GM12878 (cell line): ENCODE measurements at regions not wholly inside any gene's neighbourhood (a gene's known extent, or its start where the extent isn't known, plus 50 kb on each side); places are given as distances from the start of the nearest gene placed in this dataset.
"Not testable (repeated sequence)": the region's sequence is repeated elsewhere in the genome, so short reads cannot be mapped to it uniquely, and the experiment has no call there.

Experiments
- ASH2L ChIP-seq: fragments of 300-600, 200-600 bp; sonication (generic); IDR thresholded peaks from 2 replicates; pipeline ENCODE4 v1.6.1; 2017; ENCODE audit warnings: low read depth, mild to moderate bottlenecking, borderline replicate concordance
- EGR1 ChIP-seq, 2 experiments: IDR thresholded peaks; 1 replicate in 1 of 2; 2 replicates in 1 of 2; pipeline ENCODE4 v1.6.1; 2011 to 2012; ENCODE audit warnings: low read depth in 2 of 2, low read length in 2 of 2, borderline replicate concordance in 1 of 2, mild to moderate bottlenecking in 1 of 2, moderate library complexity in 1 of 2
- EP300 ChIP-seq, 2 experiments: fragments of 150-350 bp in 1 of 2; IDR thresholded peaks; 2 replicates each; pipeline ENCODE4 v1.6.1; 2011 to 2012; ENCODE audit warnings: low read depth in 2 of 2, low read length in 2 of 2, borderline replicate concordance in 1 of 2, improper control_type of control experiment in 1 of 2, inconsistent platforms in 1 of 2; ENCODE audit not compliant: control insufficient read depth in 1 of 2
- HDAC6 ChIP-seq: fragments of 200-600 bp; sonication (generic); IDR thresholded peaks from one replicate; pipeline ENCODE4 v1.8.0; 2017; ENCODE audit warnings: antibody characterized with exemption; ENCODE audit not compliant: unreplicated experiment
- JUNB ChIP-seq: IDR thresholded peaks from 2 replicates; pipeline ENCODE4 v1.6.1; 2016; ENCODE audit warnings: antibody characterized with exemption, mild to moderate bottlenecking
- MYC ChIP-seq: IDR thresholded peaks from 2 replicates; pipeline ENCODE4 v1.6.1; 2011; ENCODE audit warnings: mild to moderate bottlenecking, low read length, moderate library complexity, inconsistent platforms; ENCODE audit not compliant: insufficient read depth, insufficient replicate concordance, insufficient read length, severe bottlenecking
- PAX5 ChIP-seq: IDR thresholded peaks from 2 replicates; pipeline ENCODE4 v1.6.1; 2011; ENCODE audit warnings: low read depth, low read length, borderline replicate concordance
- POLR2A ChIP-seq: IDR thresholded peaks from 2 replicates; pipeline ENCODE4 v1.6.1; 2011; ENCODE audit warnings: low read depth, mild to moderate bottlenecking, low read length
- POLR2AphosphoS2 ChIP-seq: IDR thresholded peaks from 2 replicates; pipeline ENCODE4 v1.6.1; 2011; ENCODE audit warnings: low read depth, mild to moderate bottlenecking, low read length, improper control_type of control experiment, moderate library complexity
- SRF ChIP-seq, 2 experiments: IDR thresholded peaks; 2 replicates each; pipeline ENCODE4 v1.6.1; 2011; ENCODE audit warnings: low read depth in 2 of 2, low read length in 2 of 2, mild to moderate bottlenecking in 1 of 2, moderate library complexity in 1 of 2
- TF ChIP-seq, protein P1 (sequence below), 3 experiments: IDR thresholded peaks in 2 of 3; conservative IDR thresholded peaks in 1 of 3; 2 replicates each; pipeline ENCODE4 v1.5.1; 2011; ENCODE audit warnings: low read depth in 3 of 3, low read length in 3 of 3, mild to moderate bottlenecking in 3 of 3, control low read depth in 2 of 3, moderate library complexity in 2 of 3, inconsistent platforms in 1 of 3, mixed read lengths in 1 of 3; ENCODE audit not compliant: control insufficient read depth in 2 of 3, insufficient read depth in 1 of 3; ENCODE audit errors: extremely low read depth in 1 of 3

DNA sequence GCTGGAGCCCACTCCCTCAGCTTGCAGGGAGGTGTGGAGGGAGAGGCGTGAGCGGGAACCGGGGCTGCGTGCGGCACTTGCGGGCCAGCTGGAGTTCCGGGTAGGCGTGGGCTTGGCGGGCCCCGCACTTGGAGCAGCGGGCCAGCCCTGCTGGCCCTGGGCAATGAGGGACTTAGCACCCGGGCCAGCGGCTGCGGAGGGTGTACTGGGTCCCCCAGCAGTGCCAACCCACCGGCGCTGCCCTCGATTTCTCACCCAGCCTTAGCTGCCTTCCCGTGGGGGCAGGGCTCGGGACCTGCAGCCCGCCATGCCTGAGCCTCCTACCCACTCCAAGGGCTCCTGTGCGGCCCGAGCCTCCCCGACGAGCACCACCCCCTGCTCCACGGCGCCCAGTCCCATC lies 61.9 kb upstream of the DHRS4 start:
- TF ChIP-seq, protein P1, sequence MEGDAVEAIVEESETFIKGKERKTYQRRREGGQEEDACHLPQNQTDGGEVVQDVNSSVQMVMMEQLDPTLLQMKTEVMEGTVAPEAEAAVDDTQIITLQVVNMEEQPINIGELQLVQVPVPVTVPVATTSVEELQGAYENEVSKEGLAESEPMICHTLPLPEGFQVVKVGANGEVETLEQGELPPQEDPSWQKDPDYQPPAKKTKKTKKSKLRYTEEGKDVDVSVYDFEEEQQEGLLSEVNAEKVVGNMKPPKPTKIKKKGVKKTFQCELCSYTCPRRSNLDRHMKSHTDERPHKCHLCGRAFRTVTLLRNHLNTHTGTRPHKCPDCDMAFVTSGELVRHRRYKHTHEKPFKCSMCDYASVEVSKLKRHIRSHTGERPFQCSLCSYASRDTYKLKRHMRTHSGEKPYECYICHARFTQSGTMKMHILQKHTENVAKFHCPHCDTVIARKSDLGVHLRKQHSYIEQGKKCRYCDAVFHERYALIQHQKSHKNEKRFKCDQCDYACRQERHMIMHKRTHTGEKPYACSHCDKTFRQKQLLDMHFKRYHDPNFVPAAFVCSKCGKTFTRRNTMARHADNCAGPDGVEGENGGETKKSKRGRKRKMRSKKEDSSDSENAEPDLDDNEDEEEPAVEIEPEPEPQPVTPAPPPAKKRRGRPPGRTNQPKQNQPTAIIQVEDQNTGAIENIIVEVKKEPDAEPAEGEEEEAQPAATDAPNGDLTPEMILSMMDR (IDR thresholded peaks at IDR 0.05 in 2 of 3, conservative IDR thresholded peaks at IDR 0.05 in 1 of 3; ENCODE audit: control insufficient read depth in 2 of 3, extremely low read depth in 1 of 3, insufficient read depth in 1 of 3, low read depth in 3 of 3, low read length in 3 of 3), result not testable (repeated sequence)
- not testable (repeated sequence) for TF ChIP-seq POLR2A; MYC; EP300 (IDR thresholded peaks at IDR 0.05; ENCODE audit: borderline replicate concordance in 1 of 2, control insufficient read depth in 1 of 2, low read depth in 2 of 2, low read length in 2 of 2); EGR1 (IDR thresholded peaks at IDR 0.05; ENCODE audit: borderline replicate concordance in 1 of 2, low read depth in 2 of 2, low read length in 2 of 2); ASH2L; SRF (IDR thresholded peaks at IDR 0.05; ENCODE audit: low read depth in 2 of 2, low read length in 2 of 2); PAX5; POLR2AphosphoS2; HDAC6; JUNB
